NCI-H1092 treated with DMSO at 0.1 percent for 48 hours (cell line): ENCODE measurements at regions not wholly inside any gene's neighbourhood (a gene's known extent, or its start where the extent isn't known, plus 50 kb on each side); places are given as distances from the start of the nearest gene placed in this dataset.

Experiments used
- DNase-seq: peaks from one replicate; lab custom pipeline; 2025; lab: John Stamatoyannopoulos, UW

GRCh38 chr3:159170436-159171003, 368.7 kb downstream of the MFSD1 start:
- DNase-seq = no peak

- DNase-seq = no peak
Observed at GRCh38 chr3:159171333-159171732, 369.5 kb downstream of the MFSD1 start.

- no peak for DNase-seq
Observed at GRCh38 chr3:159172473-159172872, 370.6 kb downstream of the MFSD1 start.

GRCh38 chr3:159174715-159175692, 373.1 kb downstream of the MFSD1 start:
- no peak for DNase-seq

- no peak for DNase-seq
Observed at GRCh38 chr3:159178209-159178897, 376.5 kb downstream of the MFSD1 start.

- DNase-seq = no peak
Observed at GRCh38 chr3:159182961-159183360, 381.1 kb downstream of the MFSD1 start.

GRCh38 chr3:159185443-159186050, 383.7 kb downstream of the MFSD1 start:
- DNase-seq = no peak

GRCh38 chr3:159186581-159186980, 384.7 kb downstream of the MFSD1 start:
- no peak for DNase-seq

GRCh38 chr3:159187232-159187631, 385.4 kb downstream of the MFSD1 start:
- no peak for DNase-seq

GRCh38 chr3:159187706-159188105, 385.9 kb downstream of the MFSD1 start:
- DNase-seq = no peak

GRCh38 chr3:159189994-159190669, 388.3 kb downstream of the MFSD1 start:
- DNase-seq = no peak

GRCh38 chr3:159191447-159191846, 389.6 kb downstream of the MFSD1 start:
- DNase-seq = no peak

- DNase-seq = no peak
Observed at GRCh38 chr3:159196359-159196758, 394.5 kb downstream of the MFSD1 start.

GRCh38 chr3:159200176-159200575, 398.3 kb downstream of the MFSD1 start:
- DNase-seq = no peak

- no peak for DNase-seq
Observed at GRCh38 chr3:159208050-159208449, 406.2 kb downstream of the MFSD1 start.

GRCh38 chr3:159209459-159209858, 407.6 kb downstream of the MFSD1 start:
- DNase-seq = no peak

- DNase-seq = no peak
Observed at GRCh38 chr3:159210336-159210735, 408.5 kb downstream of the MFSD1 start.

- no peak for DNase-seq
Observed at GRCh38 chr3:159216311-159216710, 414.5 kb downstream of the MFSD1 start.

- no peak for DNase-seq
Observed at GRCh38 chr3:159219231-159219630, 417.4 kb downstream of the MFSD1 start.

GRCh38 chr3:159221335-159221734, 419.5 kb downstream of the MFSD1 start:
- DNase-seq = no peak

- DNase-seq = no peak
Observed at GRCh38 chr3:159229116-159229680, 427.3 kb downstream of the MFSD1 start.
